K562 (cell line): ENCODE measurements at regions not wholly inside any gene's neighbourhood (a gene's known extent, or its start where the extent isn't known, plus 50 kb on each side); places are given as distances from the start of the nearest gene placed in this dataset.
A peak's percentile ranks its signal among the peaks of the same experiment; 100 is the strongest.

Experiments
- C11orf30 ChIP-seq: fragments of 450-650 bp; IDR thresholded peaks from 2 replicates; pipeline ENCODE4 v1.6.1; 2016; ENCODE audit warnings: low read depth, mild to moderate bottlenecking
- CEBPB ChIP-seq: fragments of 450-650 bp; IDR thresholded peaks from 2 replicates; pipeline ENCODE4 v1.6.1; 2016; ENCODE audit warnings: missing genetic modification characterization, missing compliant biosample characterization
- ILF3 ChIP-seq: fragments of 450-650 bp; IDR thresholded peaks from 2 replicates; pipeline ENCODE4 v1.6.1; 2018; ENCODE audit warnings: antibody characterized with exemption, mild to moderate bottlenecking, moderate library complexity, borderline replicate concordance
- IRF2 ChIP-seq: sonication (generic); formaldehyde crosslinking; IDR thresholded peaks from 2 replicates; pipeline ENCODE4 v1.8.1; 2022; ENCODE audit warnings: mild to moderate bottlenecking, missing genetic modification reagents
- RBM15 ChIP-seq: fragments of 200-400 bp; formaldehyde crosslinking; IDR thresholded peaks from 2 replicates; pipeline ENCODE4 v1.6.1; 2018; ENCODE audit warnings: mild to moderate bottlenecking, low read length, moderate library complexity; ENCODE audit not compliant: insufficient read depth
- TRIM24 ChIP-seq, 2 experiments: fragments of 450-650 bp; IDR thresholded peaks; 2 replicates each; pipeline ENCODE4 v1.6.1; 2016
- ZBTB8A ChIP-seq: fragments of 450-650 bp; IDR thresholded peaks from 2 replicates; pipeline ENCODE4 v1.6.1; 2018; ENCODE audit warnings: mild to moderate bottlenecking, moderate library complexity; ENCODE audit not compliant: partially characterized antibody
- ZNF12 ChIP-seq: sonication (generic); formaldehyde crosslinking; IDR thresholded peaks from 2 replicates; pipeline ENCODE4 v1.4.0; 2020; ENCODE audit warnings: mild to moderate bottlenecking, missing genetic modification reagents
- ZNF3 ChIP-seq: fragments of 250-450 bp; sonication (Bioruptor Pico); IDR thresholded peaks from 2 replicates; pipeline ENCODE4 v1.5.0; 2021; ENCODE audit warnings: mild to moderate bottlenecking, moderate library complexity
- ZNF584 ChIP-seq: fragments of 200-800 bp; sonication (Bioruptor generic); IDR thresholded peaks from 2 replicates; pipeline ENCODE4 v1.6.1; 2016; ENCODE audit warnings: low read depth, mild to moderate bottlenecking, missing genetic modification characterization, missing compliant biosample characterization
- TF ChIP-seq, protein P1 (sequence below): sonication (generic); formaldehyde crosslinking; IDR thresholded peaks from 2 replicates; pipeline ENCODE4 v1.8.1; 2023; ENCODE audit warnings: mild to moderate bottlenecking, missing genetic modification reagents
- TF ChIP-seq, protein P2 (sequence below): sonication (generic); IDR thresholded peaks from 2 replicates; pipeline ENCODE4 v1.6.1; 2016
- TF ChIP-seq, protein P3 (sequence below): fragments of 450-650 bp; IDR thresholded peaks from 2 replicates; pipeline ENCODE4 v1.6.1; 2017; ENCODE audit warnings: antibody characterized with exemption, mild to moderate bottlenecking
- TF ChIP-seq, protein P4 (sequence below): sonication (generic); formaldehyde crosslinking; IDR thresholded peaks from 2 replicates; pipeline ENCODE4 v1.5.0; 2020; ENCODE audit warnings: missing genetic modification reagents
- TF ChIP-seq, protein P5 (sequence below), 2 experiments: fragments of 250-450 bp in 1 of 2; fragments of 450-650 bp in 1 of 2; sonication (Bioruptor Pico) in 1 of 2; IDR thresholded peaks; 2 replicates each; pipeline versions ENCODE4 v1.6.1 to v1.8.0; 2016 to 2021; ENCODE audit warnings: mild to moderate bottlenecking in 2 of 2, moderate library complexity in 2 of 2, missing compliant biosample characterization in 1 of 2, missing genetic modification characterization in 1 of 2

DNA sequence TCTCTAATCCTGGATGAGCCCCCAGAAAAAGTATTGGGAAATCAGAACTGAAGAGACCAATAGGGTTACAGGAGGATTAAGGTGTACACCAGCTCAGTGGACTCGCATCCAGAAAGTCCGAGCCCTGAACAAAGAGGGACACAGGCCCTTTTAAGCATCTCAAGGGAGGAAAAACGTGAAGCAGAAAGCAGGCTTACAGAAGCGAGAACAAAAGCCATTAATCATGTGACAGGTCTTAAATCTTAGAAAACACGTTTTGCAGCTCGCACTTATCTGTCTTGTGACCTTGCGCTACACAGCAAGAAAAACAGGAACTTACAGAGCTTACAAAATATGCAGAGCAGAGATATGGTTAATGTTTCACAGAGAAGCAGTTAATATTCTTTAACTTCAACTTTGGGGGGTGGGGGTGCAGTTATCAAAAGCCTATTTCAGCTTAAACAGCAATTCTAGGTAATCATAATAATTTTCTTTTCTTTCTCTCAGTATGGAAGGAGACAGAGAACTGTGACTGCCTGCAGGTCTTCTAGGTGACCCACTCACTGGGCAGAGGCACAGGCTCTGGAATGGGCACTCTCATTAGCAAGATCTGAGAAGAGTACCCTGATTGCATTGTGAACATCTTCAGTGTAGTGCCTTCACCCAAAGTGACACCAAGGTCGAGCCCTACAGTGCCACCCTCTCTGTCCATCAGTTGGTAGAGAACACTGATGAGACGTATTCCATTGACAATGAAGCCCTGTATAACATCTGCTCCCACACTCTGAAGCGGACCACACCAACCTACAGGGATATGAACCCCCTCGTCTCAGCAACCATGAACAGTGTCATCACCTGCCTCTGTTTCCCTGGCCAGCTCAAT is 65.0 kb upstream of the MOCS1 start (continued):
- TF ChIP-seq, protein P1, sequence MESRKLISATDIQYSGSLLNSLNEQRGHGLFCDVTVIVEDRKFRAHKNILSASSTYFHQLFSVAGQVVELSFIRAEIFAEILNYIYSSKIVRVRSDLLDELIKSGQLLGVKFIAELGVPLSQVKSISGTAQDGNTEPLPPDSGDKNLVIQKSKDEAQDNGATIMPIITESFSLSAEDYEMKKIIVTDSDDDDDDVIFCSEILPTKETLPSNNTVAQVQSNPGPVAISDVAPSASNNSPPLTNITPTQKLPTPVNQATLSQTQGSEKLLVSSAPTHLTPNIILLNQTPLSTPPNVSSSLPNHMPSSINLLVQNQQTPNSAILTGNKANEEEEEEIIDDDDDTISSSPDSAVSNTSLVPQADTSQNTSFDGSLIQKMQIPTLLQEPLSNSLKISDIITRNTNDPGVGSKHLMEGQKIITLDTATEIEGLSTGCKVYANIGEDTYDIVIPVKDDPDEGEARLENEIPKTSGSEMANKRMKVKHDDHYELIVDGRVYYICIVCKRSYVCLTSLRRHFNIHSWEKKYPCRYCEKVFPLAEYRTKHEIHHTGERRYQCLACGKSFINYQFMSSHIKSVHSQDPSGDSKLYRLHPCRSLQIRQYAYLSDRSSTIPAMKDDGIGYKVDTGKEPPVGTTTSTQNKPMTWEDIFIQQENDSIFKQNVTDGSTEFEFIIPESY: no peak
- no peak for TF ChIP-seq ZBTB8A
- TF ChIP-seq IRF2 (CRISPR knock-in tag): no peak
- TF ChIP-seq, protein P2, sequence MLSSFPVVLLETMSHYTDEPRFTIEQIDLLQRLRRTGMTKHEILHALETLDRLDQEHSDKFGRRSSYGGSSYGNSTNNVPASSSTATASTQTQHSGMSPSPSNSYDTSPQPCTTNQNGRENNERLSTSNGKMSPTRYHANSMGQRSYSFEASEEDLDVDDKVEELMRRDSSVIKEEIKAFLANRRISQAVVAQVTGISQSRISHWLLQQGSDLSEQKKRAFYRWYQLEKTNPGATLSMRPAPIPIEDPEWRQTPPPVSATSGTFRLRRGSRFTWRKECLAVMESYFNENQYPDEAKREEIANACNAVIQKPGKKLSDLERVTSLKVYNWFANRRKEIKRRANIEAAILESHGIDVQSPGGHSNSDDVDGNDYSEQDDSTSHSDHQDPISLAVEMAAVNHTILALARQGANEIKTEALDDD: peak; percentile 72
- 0 out of 2 replicates have a peak, but pooled peaks have one; percentile 11 for TF ChIP-seq ZNF12 (CRISPR knock-in tag)
- TF ChIP-seq, protein P3, sequence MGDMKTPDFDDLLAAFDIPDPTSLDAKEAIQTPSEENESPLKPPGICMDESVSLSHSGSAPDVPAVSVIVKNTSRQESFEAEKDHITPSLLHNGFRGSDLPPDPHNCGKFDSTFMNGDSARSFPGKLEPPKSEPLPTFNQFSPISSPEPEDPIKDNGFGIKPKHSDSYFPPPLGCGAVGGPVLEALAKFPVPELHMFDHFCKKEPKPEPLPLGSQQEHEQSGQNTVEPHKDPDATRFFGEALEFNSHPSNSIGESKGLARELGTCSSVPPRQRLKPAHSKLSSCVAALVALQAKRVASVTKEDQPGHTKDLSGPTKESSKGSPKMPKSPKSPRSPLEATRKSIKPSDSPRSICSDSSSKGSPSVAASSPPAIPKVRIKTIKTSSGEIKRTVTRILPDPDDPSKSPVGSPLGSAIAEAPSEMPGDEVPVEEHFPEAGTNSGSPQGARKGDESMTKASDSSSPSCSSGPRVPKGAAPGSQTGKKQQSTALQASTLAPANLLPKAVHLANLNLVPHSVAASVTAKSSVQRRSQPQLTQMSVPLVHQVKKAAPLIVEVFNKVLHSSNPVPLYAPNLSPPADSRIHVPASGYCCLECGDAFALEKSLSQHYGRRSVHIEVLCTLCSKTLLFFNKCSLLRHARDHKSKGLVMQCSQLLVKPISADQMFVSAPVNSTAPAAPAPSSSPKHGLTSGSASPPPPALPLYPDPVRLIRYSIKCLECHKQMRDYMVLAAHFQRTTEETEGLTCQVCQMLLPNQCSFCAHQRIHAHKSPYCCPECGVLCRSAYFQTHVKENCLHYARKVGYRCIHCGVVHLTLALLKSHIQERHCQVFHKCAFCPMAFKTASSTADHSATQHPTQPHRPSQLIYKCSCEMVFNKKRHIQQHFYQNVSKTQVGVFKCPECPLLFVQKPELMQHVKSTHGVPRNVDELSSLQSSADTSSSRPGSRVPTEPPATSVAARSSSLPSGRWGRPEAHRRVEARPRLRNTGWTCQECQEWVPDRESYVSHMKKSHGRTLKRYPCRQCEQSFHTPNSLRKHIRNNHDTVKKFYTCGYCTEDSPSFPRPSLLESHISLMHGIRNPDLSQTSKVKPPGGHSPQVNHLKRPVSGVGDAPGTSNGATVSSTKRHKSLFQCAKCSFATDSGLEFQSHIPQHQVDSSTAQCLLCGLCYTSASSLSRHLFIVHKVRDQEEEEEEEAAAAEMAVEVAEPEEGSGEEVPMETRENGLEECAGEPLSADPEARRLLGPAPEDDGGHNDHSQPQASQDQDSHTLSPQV: peak; percentile 52
- TF ChIP-seq TRIM24 (IDR thresholded peaks at IDR 0.05): peak; percentile 99
- 0 out of 2 replicates have a peak, but pooled peaks have one; percentile 19 for TF ChIP-seq ZNF3 (CRISPR knock-in tag)
- TF ChIP-seq, protein P4, sequence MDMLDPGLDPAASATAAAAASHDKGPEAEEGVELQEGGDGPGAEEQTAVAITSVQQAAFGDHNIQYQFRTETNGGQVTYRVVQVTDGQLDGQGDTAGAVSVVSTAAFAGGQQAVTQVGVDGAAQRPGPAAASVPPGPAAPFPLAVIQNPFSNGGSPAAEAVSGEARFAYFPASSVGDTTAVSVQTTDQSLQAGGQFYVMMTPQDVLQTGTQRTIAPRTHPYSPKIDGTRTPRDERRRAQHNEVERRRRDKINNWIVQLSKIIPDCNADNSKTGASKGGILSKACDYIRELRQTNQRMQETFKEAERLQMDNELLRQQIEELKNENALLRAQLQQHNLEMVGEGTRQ (CRISPR knock-in tag): no peak
- TF ChIP-seq, protein P5, sequence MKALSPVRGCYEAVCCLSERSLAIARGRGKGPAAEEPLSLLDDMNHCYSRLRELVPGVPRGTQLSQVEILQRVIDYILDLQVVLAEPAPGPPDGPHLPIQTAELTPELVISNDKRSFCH (CRISPR knock-in tag; IDR thresholded peaks at IDR 0.05): no peak
- TF ChIP-seq, protein P5 (tag; IDR thresholded peaks at IDR 0.05): no peak
- TF ChIP-seq ILF3: 0 out of 2 replicates have a peak, but pooled peaks have one; percentile 71
- no peak for TF ChIP-seq RBM15
- peak; percentile 56; the same call in 1 of the 2 replicates for TF ChIP-seq C11orf30
- TF ChIP-seq CEBPB (tag): peak; percentile 93
- TF ChIP-seq ZNF584 (CRISPR knock-in tag): no peak
